GM10248 (cell line): ENCODE measurements at regions not wholly inside any gene's neighbourhood (a gene's known extent, or its start where the extent isn't known, plus 50 kb on each side); places are given as distances from the start of the nearest gene placed in this dataset.

Experiments
- CTCF ChIA-PET: fragments of 300-600 bp; sonication (Branson Sonifier 250); formaldehyde crosslinking; extraction: SDS; loops from one replicate; lab custom pipeline; 2021; ENCODE audit warnings: antibody characterized with exemption; lab: Yijun Ruan, JAX
- POLR2A ChIA-PET: fragments of 350-650 bp; sonication (Branson Sonifier 250); formaldehyde crosslinking; extraction: SDS; loops from one replicate; lab custom pipeline; 2020; ENCODE audit warnings: antibody characterized with exemption; lab: Yijun Ruan, JAX
- DNase-seq: peaks from one replicate; pipeline ENCODE4 v3.0.0; 2012; ENCODE audit errors: extremely low spot score
- CTCF ChIP-seq: IDR thresholded peaks from 2 replicates; pipeline ENCODE4 v1.5.1; 2012; ENCODE audit warnings: mild to moderate bottlenecking, low read depth; ENCODE audit errors: extremely low read depth, missing control alignments, control extremely low read depth

GRCh38 chr5:99109894-99110293 lies 181.1 kb upstream of the CHD1 start:
- ChIA-PET CTCF (interaction anchor here (0.8 kb wide), 1 partner anchor 10 kb away, joined by 3 read pairs; no protein-coding TSS in a partner anchor), POLR2A (no interaction called here)
- no peak for DNase-seq
- no peak for TF ChIP-seq CTCF

DNA sequence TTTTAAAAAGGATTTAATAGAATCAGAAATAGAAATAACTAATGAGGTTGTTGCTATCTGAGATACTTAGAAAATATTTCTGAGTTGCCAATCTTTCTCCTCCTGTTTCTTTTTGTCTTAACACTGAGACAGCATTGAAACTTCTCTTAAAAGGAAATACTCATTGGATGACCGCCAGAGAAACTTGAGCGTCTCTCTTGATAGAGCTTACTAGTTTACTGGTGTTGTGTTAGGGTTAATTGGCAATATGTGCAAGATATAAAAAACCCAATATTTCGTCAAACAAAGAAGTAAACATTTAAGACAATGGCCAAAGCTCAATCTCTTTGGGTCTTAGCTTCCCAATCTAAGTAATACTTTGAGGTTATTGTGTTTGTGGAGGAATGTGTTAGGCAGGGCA lies 176.4 kb upstream of the CHD1 start:
- ChIA-PET CTCF (interaction anchor here (0.8 to 1.4 kb wide), 5 partner anchors 9 to 24 kb away, joined by 3 to 4 read pairs (median 3); no protein-coding TSS in a partner anchor), POLR2A (no interaction called here)
- no peak for TF ChIP-seq CTCF
- no peak for DNase-seq

- DNase-seq = peak; percentile 10
- TF ChIP-seq CTCF = peak; percentile 31
- POLR2A ChIA-PET = no interaction called here
- CTCF ChIA-PET = interaction anchor here (0.8 to 1.7 kb wide), 6 partner anchors 10 to 44 kb away, joined by 3 to 4 read pairs (median 4); no protein-coding TSS in a partner anchor
Observed at GRCh38 chr5:99104538-99105132, 175.8 kb upstream of the CHD1 start.

DNA sequence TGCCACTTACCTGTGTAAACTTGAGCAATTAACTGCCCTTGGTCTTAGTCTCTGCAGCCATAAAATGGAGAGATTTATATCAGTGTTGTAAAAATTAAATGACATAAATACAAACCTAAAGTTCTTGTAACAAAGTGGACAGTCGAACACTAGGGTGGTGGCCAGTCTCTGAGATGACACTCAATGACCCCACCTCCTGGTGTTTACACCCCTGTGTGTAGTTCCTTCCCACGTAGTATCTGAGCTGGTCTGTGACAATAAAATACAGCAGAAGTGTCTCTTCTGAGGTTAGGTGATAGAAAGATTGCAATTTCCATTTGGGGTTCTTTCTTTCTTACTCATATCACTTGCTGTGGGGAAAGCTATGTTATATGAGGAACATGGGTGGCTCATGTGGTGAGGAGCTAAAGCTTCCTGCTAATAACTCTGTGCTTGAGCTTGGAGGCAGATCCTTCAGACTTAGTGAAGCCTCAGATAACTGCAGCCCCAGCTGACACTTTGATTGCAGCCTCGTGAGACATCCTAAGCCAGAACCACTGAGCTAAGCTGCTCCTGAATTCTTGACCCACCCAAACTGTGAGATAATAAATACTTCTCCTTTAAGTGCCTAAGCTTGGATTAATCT lies 173.4 kb upstream of the CHD1 start:
- ChIA-PET CTCF (interaction anchor here (1.2 to 1.3 kb wide), 2 partner anchors 10 to 11 kb away, joined by 3 to 4 read pairs; no protein-coding TSS in a partner anchor), POLR2A (no interaction called here)
- TF ChIP-seq CTCF = no peak
- DNase-seq = no peak

DNA sequence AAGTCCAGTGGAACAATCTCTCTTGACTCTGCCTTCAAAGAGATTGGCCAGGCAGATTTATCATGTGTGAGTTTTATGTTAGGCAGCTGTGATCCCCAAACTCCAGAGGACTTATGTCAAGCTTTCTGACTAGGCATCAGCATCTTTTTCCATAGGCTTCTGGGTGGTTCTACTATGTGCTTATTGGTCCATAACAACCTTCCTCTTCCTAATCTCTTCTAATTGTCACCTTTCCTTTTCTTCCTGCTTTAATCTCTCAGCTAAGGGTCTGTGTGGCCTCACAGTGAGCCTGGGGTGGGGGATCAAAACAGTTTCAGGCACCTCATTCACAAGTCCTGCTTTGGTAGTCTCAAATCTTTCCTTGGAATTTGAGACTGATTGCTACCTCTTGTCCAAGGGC lies 170.9 kb upstream of the CHD1 start:
- no peak for TF ChIP-seq CTCF
- no peak for DNase-seq
- ChIA-PET POLR2A (no interaction called here), CTCF (interaction anchor here (1.2 kb wide), 1 partner anchor 10 kb away, joined by 3 read pairs; no protein-coding TSS in a partner anchor)

DNA sequence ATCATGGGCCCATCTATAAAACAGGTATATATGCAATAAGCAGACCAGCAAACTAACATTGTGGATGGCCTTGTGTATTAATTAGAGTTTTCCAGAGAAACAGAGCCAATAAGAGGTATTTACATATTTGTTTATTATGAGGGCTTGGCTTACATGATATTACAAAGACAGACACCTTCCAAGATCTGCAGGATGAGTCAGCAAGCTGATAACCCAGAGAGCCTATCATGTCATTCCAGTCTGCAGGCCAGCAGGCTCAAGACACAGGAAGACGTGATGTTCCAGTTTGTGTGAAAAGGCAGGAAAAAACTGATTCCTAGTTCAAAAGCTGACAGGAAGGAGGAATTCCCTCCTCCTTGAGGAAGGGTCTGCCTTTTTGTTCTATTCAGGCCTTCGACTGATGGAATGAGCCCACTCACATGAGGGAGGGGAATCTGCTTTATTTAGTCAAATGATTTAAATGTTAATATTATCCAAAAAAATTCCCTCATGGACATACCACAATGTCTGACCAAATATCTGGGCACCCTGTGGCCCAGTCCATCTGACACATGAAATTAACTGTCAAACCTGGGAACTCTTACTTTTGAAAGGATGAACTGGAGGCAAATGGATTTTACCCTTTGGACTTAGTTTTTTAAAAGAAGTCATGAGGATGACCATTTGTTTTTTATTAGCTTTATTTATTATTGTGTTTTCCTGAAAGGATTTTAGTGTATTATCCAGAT lies 161.2 kb upstream of the CHD1 start:
- CTCF ChIA-PET = no interaction called here
- no peak for DNase-seq
- no peak for TF ChIP-seq CTCF
- POLR2A ChIA-PET = no interaction called here
